Chondrocyte (in vitro differentiated cells): ENCODE measurements at regions not wholly inside any gene's neighbourhood (a gene's known extent, or its start where the extent isn't known, plus 50 kb on each side); places are given as distances from the start of the nearest gene placed in this dataset.
"Not testable (repeated sequence)": the region's sequence is repeated elsewhere in the genome, so short reads cannot be mapped to it uniquely, and the experiment has no call there.

Experiments
- DNase-seq: peaks from one replicate; pipeline ENCODE4 v3.0.0; 2021; ENCODE audit warnings: mixed read lengths, low spot score
- H3K27ac Mint-ChIP-seq: one replicate; pipeline ENCODE4 v1.8.0; 2021; ENCODE audit warnings: mild to moderate bottlenecking, moderate library complexity, mixed read lengths; ENCODE audit not compliant: unreplicated experiment
- H3K27me3 Mint-ChIP-seq: 2 replicates; pipeline ENCODE4 v1.8.0; 2021; ENCODE audit warnings: low read depth, mixed read lengths
- H3K36me3 Mint-ChIP-seq: 2 replicates; pipeline ENCODE4 v1.8.0; 2021; ENCODE audit warnings: low read depth, mixed read lengths
- H3K4me1 Mint-ChIP-seq: 2 replicates; pipeline ENCODE4 v1.8.0; 2021; ENCODE audit warnings: low read depth, mild to moderate bottlenecking, mixed read lengths
- H3K4me3 Mint-ChIP-seq: one replicate; pipeline ENCODE4 v1.8.0; 2021; ENCODE audit warnings: mild to moderate bottlenecking, moderate library complexity, mixed read lengths; ENCODE audit not compliant: unreplicated experiment
- H3K9me3 Mint-ChIP-seq: 2 replicates; pipeline ENCODE4 v1.8.0; 2021; ENCODE audit warnings: low read depth, mixed read lengths
- TF ChIP-seq, protein P1 (sequence below): fragments of 200-600 bp; sonication (generic); IDR thresholded peaks from 2 replicates; pipeline ENCODE4 v1.5.0; 2021; ENCODE audit warnings: antibody characterized with exemption, mild to moderate bottlenecking, moderate library complexity

DNA sequence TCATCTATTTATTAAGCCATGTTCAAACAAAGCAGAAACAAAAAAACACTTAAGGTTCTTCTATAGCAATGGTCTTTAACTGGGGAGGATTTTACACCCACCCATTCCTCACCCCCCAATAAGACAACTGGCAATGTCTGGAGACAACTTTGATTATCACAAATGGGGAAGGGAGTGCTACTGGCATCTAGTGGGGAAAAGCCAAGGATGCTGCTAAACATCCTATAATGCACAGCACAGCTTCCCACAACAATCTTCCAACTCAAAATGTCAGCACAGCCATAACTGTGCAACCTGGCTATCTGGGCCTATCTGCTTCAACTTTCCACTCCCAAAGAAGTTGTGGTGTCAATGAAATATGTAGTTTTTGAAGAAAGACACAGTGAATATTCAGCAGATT, 1044.4 kb downstream of the CDH8 start:
- Mint-ChIP-seq H3K4me3 (no peak overlapping the region), H3K27me3 (no peaks in the 10 kb centered on the region), H3K9me3 (no peaks in the 10 kb centered on the region), H3K36me3 (no peaks in the 10 kb centered on the region), H3K4me1 (no peaks in the 10 kb centered on the region), H3K27ac (no peak overlapping the region)
- TF ChIP-seq, protein P1, sequence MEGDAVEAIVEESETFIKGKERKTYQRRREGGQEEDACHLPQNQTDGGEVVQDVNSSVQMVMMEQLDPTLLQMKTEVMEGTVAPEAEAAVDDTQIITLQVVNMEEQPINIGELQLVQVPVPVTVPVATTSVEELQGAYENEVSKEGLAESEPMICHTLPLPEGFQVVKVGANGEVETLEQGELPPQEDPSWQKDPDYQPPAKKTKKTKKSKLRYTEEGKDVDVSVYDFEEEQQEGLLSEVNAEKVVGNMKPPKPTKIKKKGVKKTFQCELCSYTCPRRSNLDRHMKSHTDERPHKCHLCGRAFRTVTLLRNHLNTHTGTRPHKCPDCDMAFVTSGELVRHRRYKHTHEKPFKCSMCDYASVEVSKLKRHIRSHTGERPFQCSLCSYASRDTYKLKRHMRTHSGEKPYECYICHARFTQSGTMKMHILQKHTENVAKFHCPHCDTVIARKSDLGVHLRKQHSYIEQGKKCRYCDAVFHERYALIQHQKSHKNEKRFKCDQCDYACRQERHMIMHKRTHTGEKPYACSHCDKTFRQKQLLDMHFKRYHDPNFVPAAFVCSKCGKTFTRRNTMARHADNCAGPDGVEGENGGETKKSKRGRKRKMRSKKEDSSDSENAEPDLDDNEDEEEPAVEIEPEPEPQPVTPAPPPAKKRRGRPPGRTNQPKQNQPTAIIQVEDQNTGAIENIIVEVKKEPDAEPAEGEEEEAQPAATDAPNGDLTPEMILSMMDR: no peak
- DNase-seq: no peak

DNA sequence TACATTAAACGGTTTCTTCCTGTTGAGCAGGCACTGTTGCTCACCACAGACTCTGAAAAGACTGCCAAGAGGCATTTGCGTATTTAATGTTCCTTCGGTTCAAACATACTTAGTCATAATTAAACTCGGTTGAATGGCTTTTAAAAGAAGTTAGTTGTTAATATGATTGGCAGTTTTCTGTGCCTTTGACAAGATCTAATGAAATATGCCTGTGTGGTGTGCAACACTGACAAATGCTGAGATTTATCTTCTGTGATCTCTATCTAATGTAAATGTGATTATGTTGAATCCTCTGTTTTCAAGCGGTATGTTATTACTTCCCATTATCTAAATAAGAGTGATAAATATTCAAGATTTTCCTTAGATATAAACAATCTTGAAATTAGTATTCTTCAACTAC, 1046.6 kb downstream of the CDH8 start:
- Mint-ChIP-seq H3K9me3 (no peaks in the 10 kb centered on the region), H3K4me3 (no peak overlapping the region), H3K27me3 (no peaks in the 10 kb centered on the region), H3K27ac (no peak overlapping the region), H3K4me1 (no peaks in the 10 kb centered on the region), H3K36me3 (no peaks in the 10 kb centered on the region)
- TF ChIP-seq, protein P1: no peak
- no peak for DNase-seq

DNA sequence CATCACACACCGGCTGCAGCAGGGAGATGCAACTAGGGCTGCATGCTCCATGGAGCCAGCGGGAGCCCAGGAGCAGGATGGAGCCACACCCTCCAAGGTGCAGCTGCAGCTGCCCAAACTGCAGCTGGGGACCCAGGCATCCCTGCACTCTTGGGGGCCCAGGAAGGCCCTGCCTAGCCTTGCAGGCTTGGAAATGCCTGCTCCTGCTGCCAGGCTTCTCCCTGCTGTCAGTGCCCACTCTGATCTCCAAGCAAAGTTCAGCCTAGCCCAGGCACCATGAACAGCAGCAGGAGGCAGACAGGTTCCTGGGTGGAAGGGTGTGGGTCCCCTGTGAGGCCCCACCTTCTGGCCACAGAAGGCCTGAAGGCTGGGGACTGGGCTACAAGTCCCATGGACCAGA, 1057.1 kb downstream of the CDH8 start:
- Mint-ChIP-seq H3K36me3 (no peaks in the 10 kb centered on the region), H3K27me3 (no peaks in the 10 kb centered on the region), H3K27ac (no peak overlapping the region), H3K9me3 (peaks cover 4% of the 10 kb centered on the region), H3K4me3 (no peak overlapping the region), H3K4me1 (no peaks in the 10 kb centered on the region)
- DNase-seq: no peak
- TF ChIP-seq, protein P1: no peak

DNA sequence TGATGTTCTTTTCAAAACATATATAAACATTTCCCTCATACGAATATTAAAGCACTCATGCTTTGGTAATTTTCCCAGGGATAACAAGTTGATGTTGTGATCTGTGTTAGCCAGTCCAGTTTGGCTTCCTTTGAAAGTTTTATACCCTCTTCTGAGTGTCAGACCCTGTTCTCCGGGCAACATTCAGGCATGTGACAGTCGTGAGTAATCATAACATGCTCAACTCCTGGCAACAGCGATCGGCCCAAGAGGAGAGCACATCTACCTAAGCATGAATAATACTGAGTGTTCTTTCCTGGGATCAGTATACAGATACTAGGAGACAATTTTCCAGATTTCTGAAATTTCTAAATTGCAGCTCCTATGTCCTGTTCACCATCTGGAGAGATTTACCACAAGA, 1086.4 kb downstream of the CDH8 start:
- H3K27ac Mint-ChIP-seq: no peak overlapping the region
- TF ChIP-seq, protein P1: no peak
- H3K36me3 Mint-ChIP-seq: no peaks in the 10 kb centered on the region
- no peaks in the 10 kb centered on the region for H3K4me1 Mint-ChIP-seq
- H3K9me3 Mint-ChIP-seq: peaks cover 5% of the 10 kb centered on the region
- peaks cover 1% of the 10 kb centered on the region for H3K27me3 Mint-ChIP-seq
- no peak for DNase-seq
- no peak overlapping the region for H3K4me3 Mint-ChIP-seq

DNA sequence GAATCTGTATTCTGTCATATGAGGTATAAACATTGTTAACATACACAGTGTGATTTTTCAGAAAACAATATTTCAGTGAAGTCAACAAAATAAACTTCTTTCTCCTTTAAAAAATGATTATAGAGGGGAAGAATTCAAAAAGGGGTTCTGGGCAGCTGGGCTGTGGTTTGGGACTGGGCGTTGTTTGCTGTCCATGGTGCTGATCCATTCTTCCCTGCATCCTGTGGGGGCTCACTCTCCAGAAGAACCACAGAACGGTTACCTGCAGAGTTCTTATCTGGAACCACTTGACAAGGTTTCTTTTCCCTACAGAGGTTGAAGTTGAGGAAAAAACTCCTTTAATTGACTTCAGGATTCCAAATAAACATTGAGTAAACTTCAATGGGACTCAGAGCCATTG, 1091.0 kb downstream of the CDH8 start:
- Mint-ChIP-seq H3K9me3 (peaks cover 11% of the 10 kb centered on the region), H3K4me1 (no peaks in the 10 kb centered on the region), H3K27me3 (no peaks in the 10 kb centered on the region), H3K36me3 (no peaks in the 10 kb centered on the region), H3K4me3 (no peak overlapping the region), H3K27ac (no peak overlapping the region)
- DNase-seq: no peak
- TF ChIP-seq, protein P1: no peak

DNA sequence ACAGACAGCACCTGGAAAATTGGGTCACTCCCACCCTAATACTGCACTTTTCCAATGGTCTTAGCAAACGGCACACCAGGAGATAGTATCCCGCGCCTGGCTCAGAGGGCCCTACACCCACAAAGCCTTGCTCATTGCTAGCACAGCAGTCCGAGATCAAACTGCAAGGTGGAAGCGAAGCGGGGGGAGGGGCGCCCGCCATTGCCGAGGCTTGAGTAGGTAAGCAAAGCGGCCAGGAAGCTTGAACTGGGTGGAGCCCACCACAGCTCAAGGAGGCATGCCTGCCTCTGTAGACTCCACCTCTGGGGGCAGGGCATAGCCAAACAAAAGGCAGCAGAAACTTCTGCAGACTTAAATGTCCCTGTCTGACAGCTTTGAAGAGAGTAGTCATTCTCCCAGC, 1100.0 kb downstream of the CDH8 start:
- not testable (repeated sequence) for H3K36me3 Mint-ChIP-seq, H3K27me3 Mint-ChIP-seq, H3K27ac Mint-ChIP-seq, H3K4me1 Mint-ChIP-seq, DNase-seq, H3K4me3 Mint-ChIP-seq
- peaks cover 16% of the 10 kb centered on the region for H3K9me3 Mint-ChIP-seq
